A549 (cell line): ENCODE measurements at regions not wholly inside any gene's neighbourhood (a gene's known extent, or its start where the extent isn't known, plus 50 kb on each side); places are given as distances from the start of the nearest gene placed in this dataset.

Experiments
- ATAC-seq, 2 experiments: fragments of 200-7000 bp in 1 of 2; fragments of >200 bp in 1 of 2; cut with Nextera tagmentation in 1 of 2; cut with Tn5 transposase in 1 of 2; 3 replicates each; pipeline versions ENCODE4 v1.8.0 to v1.9.1; 2018 to 2020; ENCODE audit warnings: mild to moderate bottlenecking in 1 of 2, moderate library complexity in 1 of 2
- CTCF ChIA-PET: fragments of 300-600 bp; sonication (Branson Sonifier 250); formaldehyde crosslinking; extraction: SDS; loops from one replicate; lab custom pipeline; 2021; ENCODE audit warnings: antibody characterized with exemption, inconsistent platforms; lab: Yijun Ruan, JAX
- POLR2A ChIA-PET: fragments of 350-600 bp; formaldehyde crosslinking; extraction: SDS; loops from one replicate; lab custom pipeline; 2021; ENCODE audit warnings: antibody characterized with exemption, inconsistent platforms; lab: Yijun Ruan, JAX
- DNase-seq, 2 experiments: peaks; one replicate each; pipeline versions ENCODE4 v3.0.0 to v3.0.0-alpha.2; 2011 to 2016; ENCODE audit warnings: low read depth in 1 of 2, low spot score in 1 of 2
- FAIRE-seq: peaks from 2 replicates; lab custom pipeline; 2011; peaks lifted over from hg19 to GRCh38; lab: Jason Lieb, UNC
- H3K27ac ChIP-seq, 2 experiments: fragments of >200 bp; sonication (Bioruptor Twin); formaldehyde crosslinking; 3 replicates each; pipeline ENCODE4 v1.5.1; 2016 to 2017
- H3K4me1 ChIP-seq: fragments of >200 bp; sonication (Bioruptor Twin); formaldehyde crosslinking; 3 replicates; pipeline ENCODE4 v1.6.1; 2016
- H3K4me2 ChIP-seq: fragments of >200 bp; sonication (Bioruptor Twin); formaldehyde crosslinking; 3 replicates; pipeline ENCODE4 v1.6.1; 2016
- H3K4me3 ChIP-seq: fragments of >200 bp; sonication (Bioruptor Twin); formaldehyde crosslinking; 3 replicates; pipeline ENCODE4 v1.5.1; 2016
- H3K9me3 ChIP-seq: fragments of >200 bp; sonication (Bioruptor Twin); formaldehyde crosslinking; 3 replicates; pipeline ENCODE4 v1.6.1; 2016
- CBX2 ChIP-seq: fragments of 200-600 bp; sonication (generic); IDR thresholded peaks from 2 replicates; pipeline ENCODE4 v1.6.1; 2016; ENCODE audit warnings: low read depth, mild to moderate bottlenecking, borderline replicate concordance
- EHF ChIP-seq: fragments of 250-450 bp; sonication (Bioruptor Pico); IDR thresholded peaks from 2 replicates; pipeline ENCODE4 v1.5.0; 2020; ENCODE audit warnings: mild to moderate bottlenecking
- FOXS1 ChIP-seq: fragments of 250-450 bp; sonication (Bioruptor Pico); IDR thresholded peaks from 2 replicates; pipeline ENCODE4 v1.5.0; 2020; ENCODE audit warnings: mild to moderate bottlenecking, moderate library complexity
- GATA3 ChIP-seq: IDR thresholded peaks from 2 replicates; pipeline ENCODE4 v1.6.1; 2012; ENCODE audit warnings: borderline replicate concordance
- HEYL ChIP-seq: fragments of 250-450 bp; sonication (Bioruptor Pico); IDR thresholded peaks from 2 replicates; pipeline ENCODE4 v1.8.0; 2021; ENCODE audit warnings: mild to moderate bottlenecking, moderate library complexity
- HOXB13 ChIP-seq: fragments of 250-450 bp; sonication (Bioruptor Pico); IDR thresholded peaks from 2 replicates; pipeline ENCODE4 v1.5.0; 2020; ENCODE audit warnings: low read depth, mild to moderate bottlenecking, moderate library complexity
- HOXB5 ChIP-seq: fragments of 250-450 bp; sonication (Bioruptor Pico); IDR thresholded peaks from 2 replicates; pipeline ENCODE4 v1.5.0; 2020; ENCODE audit warnings: mild to moderate bottlenecking, moderate library complexity
- JUN ChIP-seq, 2 experiments: fragments of >200 bp; sonication (Bioruptor Twin); formaldehyde crosslinking; IDR thresholded peaks; 2 replicates in 1 of 2; 3 replicates in 1 of 2; pipeline ENCODE4 v1.6.1; 2016 to 2017
- KDM5A ChIP-seq: fragments of 200-600 bp; sonication (generic); IDR thresholded peaks from 2 replicates; pipeline ENCODE4 v1.6.1; 2016; ENCODE audit warnings: antibody characterized with exemption, mild to moderate bottlenecking
- MAFK ChIP-seq: fragments of 450-650 bp; IDR thresholded peaks from 2 replicates; pipeline ENCODE4 v1.6.1; 2014; ENCODE audit not compliant: partially characterized antibody
- MAZ ChIP-seq: fragments of 150-350 bp; IDR thresholded peaks from 2 replicates; pipeline ENCODE4 v1.6.1; 2014; ENCODE audit warnings: antibody characterized with exemption, low read depth, low read length, borderline replicate concordance
- NR3C1 ChIP-seq: fragments of >200 bp; sonication (Bioruptor Twin); formaldehyde crosslinking; IDR thresholded peaks from 3 replicates; pipeline ENCODE4 v1.6.1; 2017
- PHF8 ChIP-seq: fragments of 200-600 bp; sonication (generic); IDR thresholded peaks from 2 replicates; pipeline ENCODE4 v1.6.1; 2016; ENCODE audit warnings: low read depth, mild to moderate bottlenecking, antibody characterized with exemption, moderate library complexity, borderline replicate concordance
- RFX5 ChIP-seq: fragments of 450-650 bp; IDR thresholded peaks from 2 replicates; pipeline ENCODE4 v1.7.1; 2014; ENCODE audit warnings: antibody characterized with exemption, mild to moderate bottlenecking, moderate library complexity
- TP53 ChIP-seq: fragments of 250-450 bp; sonication (Bioruptor Pico); IDR thresholded peaks from 2 replicates; pipeline ENCODE4 v1.5.0; 2021; ENCODE audit warnings: mild to moderate bottlenecking, moderate library complexity
- ZNF302 ChIP-seq: fragments of 250-450 bp; sonication (Bioruptor Pico); IDR thresholded peaks from 2 replicates; pipeline ENCODE4 v1.9.0; 2021; ENCODE audit warnings: inconsistent platforms, mild to moderate bottlenecking, moderate library complexity
- ZSCAN20 ChIP-seq: fragments of 250-450 bp; sonication (Bioruptor Pico); IDR thresholded peaks from 2 replicates; pipeline ENCODE4 v1.8.0; 2022; ENCODE audit warnings: mild to moderate bottlenecking, moderate library complexity
- WGBS: methylation state at CpG from one replicate; pipeline ENCODE4 v1.1.6; 2017; ENCODE audit errors: missing lambda C conversion rate; 5-methylcytosine and 5-hydroxymethylcytosine counted together
- TF ChIP-seq, protein P1 (sequence below): fragments of 200-600 bp; sonication (generic); IDR thresholded peaks from 2 replicates; pipeline ENCODE4 v1.6.1; 2016; ENCODE audit warnings: antibody characterized with exemption, mild to moderate bottlenecking, moderate library complexity
- TF ChIP-seq, protein P2 (sequence below): IDR thresholded peaks from 2 replicates; pipeline ENCODE4 v1.6.1; 2012
- TF ChIP-seq, protein P3 (sequence below): fragments of 150-350 bp; IDR thresholded peaks from 2 replicates; pipeline ENCODE4 v1.6.1; 2014; ENCODE audit warnings: low read depth, mild to moderate bottlenecking, low read length
- TF ChIP-seq, protein P4 (sequence below): IDR thresholded peaks from 2 replicates; pipeline ENCODE4 v1.6.1; 2012; ENCODE audit warnings: low read depth, borderline replicate concordance

DNA sequence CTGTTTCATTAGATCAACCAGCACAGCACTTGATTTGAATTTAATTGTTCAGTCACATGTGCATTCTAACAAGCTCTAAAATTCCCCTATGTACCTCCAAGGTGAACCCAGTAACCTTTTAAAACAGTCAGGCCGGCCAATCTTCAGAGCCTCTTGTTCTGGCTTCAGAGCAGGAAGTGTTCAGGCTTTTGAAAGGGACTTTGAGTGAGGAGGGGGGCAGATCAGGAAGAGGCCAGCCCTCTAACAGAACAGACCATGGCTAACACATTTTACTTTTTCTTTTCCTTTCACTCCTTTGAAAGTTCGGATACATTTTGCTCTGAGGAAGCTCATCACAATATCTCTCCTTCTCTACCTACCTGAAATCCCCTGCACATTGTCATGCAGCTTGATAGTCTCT is 390.3 kb downstream of the TBC1D4 start:
- Histone ChIP-seq H3K9me3 (no peaks in the 10 kb centered on the region), H3K4me2 (no peak overlapping the region), H3K27ac (no peak overlapping the region), H3K4me3 (no peak overlapping the region), H3K4me1 (no peaks in the 10 kb centered on the region)
- TF ChIP-seq KDM5A (no peak), HOXB5 (CRISPR knock-in tag) (no peak), ZSCAN20 (CRISPR knock-in tag) (no peak), EHF (CRISPR knock-in tag) (no peak), PHF8 (no peak), ZNF302 (CRISPR knock-in tag) (no peak), TP53 (CRISPR knock-in tag) (no peak), HEYL (no peak), HOXB13 (CRISPR knock-in tag) (no peak), RFX5 (no peak), GATA3 (no peak), FOXS1 (CRISPR knock-in tag) (no peak), NR3C1 (no peak), JUN (IDR thresholded peaks at IDR 0.05) (no peak), CBX2 (no peak), MAZ (no peak)
- TF ChIP-seq, protein P1, sequence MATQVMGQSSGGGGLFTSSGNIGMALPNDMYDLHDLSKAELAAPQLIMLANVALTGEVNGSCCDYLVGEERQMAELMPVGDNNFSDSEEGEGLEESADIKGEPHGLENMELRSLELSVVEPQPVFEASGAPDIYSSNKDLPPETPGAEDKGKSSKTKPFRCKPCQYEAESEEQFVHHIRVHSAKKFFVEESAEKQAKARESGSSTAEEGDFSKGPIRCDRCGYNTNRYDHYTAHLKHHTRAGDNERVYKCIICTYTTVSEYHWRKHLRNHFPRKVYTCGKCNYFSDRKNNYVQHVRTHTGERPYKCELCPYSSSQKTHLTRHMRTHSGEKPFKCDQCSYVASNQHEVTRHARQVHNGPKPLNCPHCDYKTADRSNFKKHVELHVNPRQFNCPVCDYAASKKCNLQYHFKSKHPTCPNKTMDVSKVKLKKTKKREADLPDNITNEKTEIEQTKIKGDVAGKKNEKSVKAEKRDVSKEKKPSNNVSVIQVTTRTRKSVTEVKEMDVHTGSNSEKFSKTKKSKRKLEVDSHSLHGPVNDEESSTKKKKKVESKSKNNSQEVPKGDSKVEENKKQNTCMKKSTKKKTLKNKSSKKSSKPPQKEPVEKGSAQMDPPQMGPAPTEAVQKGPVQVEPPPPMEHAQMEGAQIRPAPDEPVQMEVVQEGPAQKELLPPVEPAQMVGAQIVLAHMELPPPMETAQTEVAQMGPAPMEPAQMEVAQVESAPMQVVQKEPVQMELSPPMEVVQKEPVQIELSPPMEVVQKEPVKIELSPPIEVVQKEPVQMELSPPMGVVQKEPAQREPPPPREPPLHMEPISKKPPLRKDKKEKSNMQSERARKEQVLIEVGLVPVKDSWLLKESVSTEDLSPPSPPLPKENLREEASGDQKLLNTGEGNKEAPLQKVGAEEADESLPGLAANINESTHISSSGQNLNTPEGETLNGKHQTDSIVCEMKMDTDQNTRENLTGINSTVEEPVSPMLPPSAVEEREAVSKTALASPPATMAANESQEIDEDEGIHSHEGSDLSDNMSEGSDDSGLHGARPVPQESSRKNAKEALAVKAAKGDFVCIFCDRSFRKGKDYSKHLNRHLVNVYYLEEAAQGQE = no peak
- TF ChIP-seq, protein P2, sequence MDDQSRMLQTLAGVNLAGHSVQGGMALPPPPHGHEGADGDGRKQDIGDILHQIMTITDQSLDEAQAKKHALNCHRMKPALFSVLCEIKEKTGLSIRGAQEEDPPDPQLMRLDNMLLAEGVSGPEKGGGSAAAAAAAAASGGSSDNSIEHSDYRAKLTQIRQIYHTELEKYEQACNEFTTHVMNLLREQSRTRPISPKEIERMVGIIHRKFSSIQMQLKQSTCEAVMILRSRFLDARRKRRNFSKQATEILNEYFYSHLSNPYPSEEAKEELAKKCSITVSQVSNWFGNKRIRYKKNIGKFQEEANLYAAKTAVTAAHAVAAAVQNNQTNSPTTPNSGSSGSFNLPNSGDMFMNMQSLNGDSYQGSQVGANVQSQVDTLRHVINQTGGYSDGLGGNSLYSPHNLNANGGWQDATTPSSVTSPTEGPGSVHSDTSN = no peak
- TF ChIP-seq, protein P3, sequence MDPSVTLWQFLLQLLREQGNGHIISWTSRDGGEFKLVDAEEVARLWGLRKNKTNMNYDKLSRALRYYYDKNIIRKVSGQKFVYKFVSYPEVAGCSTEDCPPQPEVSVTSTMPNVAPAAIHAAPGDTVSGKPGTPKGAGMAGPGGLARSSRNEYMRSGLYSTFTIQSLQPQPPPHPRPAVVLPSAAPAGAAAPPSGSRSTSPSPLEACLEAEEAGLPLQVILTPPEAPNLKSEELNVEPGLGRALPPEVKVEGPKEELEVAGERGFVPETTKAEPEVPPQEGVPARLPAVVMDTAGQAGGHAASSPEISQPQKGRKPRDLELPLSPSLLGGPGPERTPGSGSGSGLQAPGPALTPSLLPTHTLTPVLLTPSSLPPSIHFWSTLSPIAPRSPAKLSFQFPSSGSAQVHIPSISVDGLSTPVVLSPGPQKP = no peak
- ATAC-seq = no peak
- 43% methylated on average over 2 of the region's 2 CpGs for WGBS
- POLR2A ChIA-PET = no interaction called here
- FAIRE-seq = no peak
- DNase-seq = no peak
- CTCF ChIA-PET = interaction anchor here (0.6 to 2.2 kb wide), 2 partner anchors 10 to 1011 kb away, joined by 3 to 6 read pairs; no protein-coding TSS in a partner anchor

DNA sequence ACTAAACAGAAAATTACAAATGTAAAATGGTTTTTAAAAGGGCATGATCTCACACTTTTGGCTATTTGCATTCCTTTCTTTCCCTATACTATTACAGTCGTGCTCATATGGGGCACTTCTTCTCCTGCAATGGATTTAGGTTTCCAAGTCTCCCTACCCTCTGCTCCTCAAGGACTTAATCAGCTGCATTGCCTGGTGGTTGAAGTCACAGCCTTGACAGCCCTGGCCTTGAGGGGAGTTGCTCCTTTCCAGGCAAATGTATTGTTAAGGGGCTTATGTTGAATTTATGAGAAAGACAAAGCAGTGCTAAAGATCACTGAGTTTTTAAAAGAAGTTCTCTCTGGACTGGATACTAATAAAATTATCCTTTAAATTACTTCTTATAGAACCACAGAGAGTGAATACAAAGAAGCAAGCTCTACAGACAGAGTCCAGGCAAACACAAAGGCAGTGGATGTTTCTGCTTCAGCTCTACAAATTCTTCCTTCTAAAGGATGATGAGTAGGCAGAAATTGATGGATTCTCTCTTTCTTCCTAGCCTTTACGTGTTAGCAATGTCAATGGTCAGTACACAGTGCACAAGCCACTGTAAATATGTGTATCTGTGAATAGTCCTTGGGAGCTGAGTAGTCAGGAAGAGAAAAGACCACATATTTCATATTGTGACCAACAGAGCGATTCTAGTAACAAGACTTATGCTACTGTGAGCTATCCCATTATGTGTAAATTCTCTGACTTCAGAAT is 390.9 kb downstream of the TBC1D4 start:
- Histone ChIP-seq H3K4me3 (no peak overlapping the region), H3K27ac (no peak overlapping the region), H3K4me1 (no peaks in the 10 kb centered on the region), H3K9me3 (no peaks in the 10 kb centered on the region), H3K4me2 (no peak overlapping the region)
- CTCF ChIA-PET = interaction anchor here (0.6 to 2.2 kb wide), 2 partner anchors 10 to 1010 kb away, joined by 3 to 6 read pairs; no protein-coding TSS in a partner anchor
- POLR2A ChIA-PET = no interaction called here
- DNase-seq (no peak), ATAC-seq (no peak), FAIRE-seq (no peak)
- TF ChIP-seq, protein P4, sequence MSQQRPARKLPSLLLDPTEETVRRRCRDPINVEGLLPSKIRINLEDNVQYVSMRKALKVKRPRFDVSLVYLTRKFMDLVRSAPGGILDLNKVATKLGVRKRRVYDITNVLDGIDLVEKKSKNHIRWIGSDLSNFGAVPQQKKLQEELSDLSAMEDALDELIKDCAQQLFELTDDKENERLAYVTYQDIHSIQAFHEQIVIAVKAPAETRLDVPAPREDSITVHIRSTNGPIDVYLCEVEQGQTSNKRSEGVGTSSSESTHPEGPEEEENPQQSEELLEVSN = no peak
- peak; percentile 28 for TF ChIP-seq MAFK
- WGBS = 51% methylated on average over 3 of the region's 3 CpGs
